ENCODE measurements at regions not wholly inside any gene's neighbourhood (a gene's known extent, or its start where the extent isn't known, plus 50 kb on each side); places are given as distances from the start of the nearest gene placed in this dataset.

DNA sequence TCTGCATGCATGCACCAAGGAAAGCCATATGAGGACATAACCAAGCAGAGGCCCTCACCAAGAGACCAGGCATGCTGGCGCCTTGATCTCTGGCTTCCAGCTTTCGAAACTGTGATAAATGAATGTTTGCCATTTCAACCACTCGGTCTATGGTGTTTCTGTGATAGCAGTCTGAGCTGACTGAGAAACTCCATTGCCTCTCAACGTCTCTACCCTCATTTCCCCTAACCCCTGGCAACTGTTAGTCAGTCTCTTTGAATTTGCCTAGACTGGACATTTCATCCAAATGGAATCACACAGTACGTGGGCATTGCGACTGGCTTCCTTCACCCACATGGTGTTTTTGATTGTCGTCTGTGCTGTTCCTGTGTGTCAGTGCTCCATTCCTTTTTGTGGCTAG is 88.0 kb upstream of the MPHOSPH6 start:
- TF ChIP-seq, protein P1, sequence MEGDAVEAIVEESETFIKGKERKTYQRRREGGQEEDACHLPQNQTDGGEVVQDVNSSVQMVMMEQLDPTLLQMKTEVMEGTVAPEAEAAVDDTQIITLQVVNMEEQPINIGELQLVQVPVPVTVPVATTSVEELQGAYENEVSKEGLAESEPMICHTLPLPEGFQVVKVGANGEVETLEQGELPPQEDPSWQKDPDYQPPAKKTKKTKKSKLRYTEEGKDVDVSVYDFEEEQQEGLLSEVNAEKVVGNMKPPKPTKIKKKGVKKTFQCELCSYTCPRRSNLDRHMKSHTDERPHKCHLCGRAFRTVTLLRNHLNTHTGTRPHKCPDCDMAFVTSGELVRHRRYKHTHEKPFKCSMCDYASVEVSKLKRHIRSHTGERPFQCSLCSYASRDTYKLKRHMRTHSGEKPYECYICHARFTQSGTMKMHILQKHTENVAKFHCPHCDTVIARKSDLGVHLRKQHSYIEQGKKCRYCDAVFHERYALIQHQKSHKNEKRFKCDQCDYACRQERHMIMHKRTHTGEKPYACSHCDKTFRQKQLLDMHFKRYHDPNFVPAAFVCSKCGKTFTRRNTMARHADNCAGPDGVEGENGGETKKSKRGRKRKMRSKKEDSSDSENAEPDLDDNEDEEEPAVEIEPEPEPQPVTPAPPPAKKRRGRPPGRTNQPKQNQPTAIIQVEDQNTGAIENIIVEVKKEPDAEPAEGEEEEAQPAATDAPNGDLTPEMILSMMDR (IDR thresholded peaks at IDR 0.05), result no peak
- TF ChIP-seq POLR2A (IDR thresholded peaks at IDR 0.05), result no peak

Measured in lower leg skin (tissue), 3 donors.